VCaP (cell line): ENCODE measurements at regions not wholly inside any gene's neighbourhood (a gene's known extent, or its start where the extent isn't known, plus 50 kb on each side); places are given as distances from the start of the nearest gene placed in this dataset.

ENCODE experiments used
- H3K27ac ChIP-seq: fragments of 450-650 bp; 2 replicates; pipeline ENCODE4 v1.5.1; 2017
- CTCF ChIP-seq: fragments of 450-650 bp; conservative IDR thresholded peaks from 2 replicates; pipeline ENCODE4 v1.5.1; 2017; ENCODE audit warnings: mild to moderate bottlenecking, moderate library complexity

GRCh38 chr16:51453251-51453650 lies 302.2 kb upstream of the SALL1 start:
- TF ChIP-seq CTCF = no peak
- H3K27ac ChIP-seq = no peak overlapping the region

DNA sequence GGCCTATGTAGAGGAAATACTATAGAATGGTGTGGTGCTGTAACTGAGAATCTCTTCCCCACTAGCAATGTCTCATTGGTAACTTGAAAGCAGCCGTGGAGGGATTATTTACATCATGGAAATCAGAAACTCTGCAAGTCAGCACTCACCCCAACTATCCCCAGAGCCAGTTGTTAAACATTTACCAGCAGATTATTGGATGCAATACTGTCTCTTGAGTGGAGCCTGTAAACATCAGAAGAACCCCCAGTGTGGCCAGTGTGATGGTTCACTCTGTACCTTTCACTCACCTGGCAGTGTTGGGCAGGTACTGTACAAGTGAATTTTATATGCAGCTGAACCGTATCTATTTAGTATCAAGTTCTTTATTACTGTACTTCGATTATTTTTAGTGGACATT lies 299.8 kb upstream of the SALL1 start:
- no peak for TF ChIP-seq CTCF
- H3K27ac ChIP-seq = no peak overlapping the region

GRCh38 chr16:51450376-51450775 lies 299.3 kb upstream of the SALL1 start:
- TF ChIP-seq CTCF = no peak
- no peak overlapping the region for H3K27ac ChIP-seq

- H3K27ac ChIP-seq = no peak overlapping the region
These were observed 298.4 kb upstream of the SALL1 start for GRCh38 chr16:51449441-51449840.

DNA sequence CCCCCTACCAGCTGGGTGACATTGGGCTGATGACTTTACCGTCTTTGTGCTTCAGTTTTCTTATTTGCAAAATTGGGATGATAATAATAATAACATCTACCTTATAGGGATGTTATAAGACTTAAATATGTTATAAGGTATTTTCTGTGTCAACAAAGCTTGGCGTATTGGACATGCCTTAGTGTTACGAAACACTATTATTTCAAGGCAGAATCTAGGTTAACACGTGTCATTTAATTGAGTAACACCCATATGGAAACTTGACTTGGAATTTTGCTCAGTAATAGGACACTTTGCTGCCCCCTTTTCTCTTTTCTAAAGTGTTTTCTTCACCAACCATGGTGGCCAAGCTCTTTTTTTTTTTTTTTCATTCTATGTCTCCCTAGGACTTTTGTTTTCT lies 294.2 kb upstream of the SALL1 start:
- no peak for TF ChIP-seq CTCF
- no peak overlapping the region for H3K27ac ChIP-seq

More at GRCh38 chr16:51449441-51449840, 298.4 kb upstream of the SALL1 start:
- TF ChIP-seq CTCF = no peak

GRCh38 chr16:51443934-51444333 lies 292.9 kb upstream of the SALL1 start:
- no peak overlapping the region for H3K27ac ChIP-seq

DNA sequence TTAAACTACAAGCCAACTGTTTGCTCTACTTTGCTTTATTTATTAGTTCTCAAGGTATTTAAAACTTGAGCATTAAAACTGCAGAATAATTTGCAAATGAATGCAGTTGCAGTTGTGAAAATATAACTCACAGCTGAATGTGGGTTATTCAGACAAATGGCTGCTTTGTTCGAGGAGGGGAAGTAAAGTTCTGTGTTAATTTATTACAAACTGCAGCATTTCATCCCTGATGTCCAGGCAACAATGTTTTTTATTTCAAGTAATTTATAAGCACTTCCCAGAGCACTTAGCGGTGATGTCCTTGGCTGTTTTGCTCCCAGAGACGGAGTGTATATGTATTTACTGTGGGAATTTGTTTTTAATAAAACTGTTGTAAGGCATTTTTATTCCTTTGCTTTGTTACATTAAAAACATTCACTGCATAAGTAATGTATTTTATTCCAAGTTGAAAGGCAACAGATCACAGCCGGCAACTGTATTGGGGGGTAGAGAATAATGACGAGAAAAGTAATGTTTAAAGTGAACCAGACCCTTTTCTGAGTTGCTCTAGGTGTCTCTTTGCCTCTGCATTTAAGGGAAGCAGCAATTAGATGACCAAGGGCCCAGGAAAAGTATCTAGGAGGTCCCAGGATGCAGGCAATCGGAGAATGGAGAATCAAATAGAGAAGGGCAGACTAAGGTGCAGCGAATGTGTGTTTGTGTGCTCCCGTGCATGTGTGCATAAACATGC lies 291.2 kb upstream of the SALL1 start:
- no peak for TF ChIP-seq CTCF
- H3K27ac ChIP-seq = no peak overlapping the region

More at GRCh38 chr16:51443934-51444333, 292.9 kb upstream of the SALL1 start:
- no peak for TF ChIP-seq CTCF
